ENCODE measurements at regions not wholly inside any gene's neighbourhood (a gene's known extent, or its start where the extent isn't known, plus 50 kb on each side); places are given as distances from the start of the nearest gene placed in this dataset.
A peak's percentile ranks its signal among the peaks of the same experiment; 100 is the strongest.

- no peaks in the 10 kb centered on the region for H3K27me3 ChIP-seq (ENCODE audit: low read length)
- no peaks in the 10 kb centered on the region for H3K79me2 ChIP-seq (ENCODE audit: insufficient read depth, low read length)
- H3K27ac ChIP-seq (ENCODE audit: low read depth, low read length): no peak overlapping the region
- TF ChIP-seq EZH2phosphoT487 (conservative IDR thresholded peaks at IDR 0.05; ENCODE audit: low read length) (no peak), CTCF (IDR thresholded peaks at IDR 0.05; ENCODE audit: insufficient read depth, low read length, poor library complexity, severe bottlenecking) (no peak)
- H3K36me3 ChIP-seq (ENCODE audit: low read length): no peaks in the 10 kb centered on the region
- H3K4me3 ChIP-seq (ENCODE audit: insufficient read depth, low read length, poor library complexity, severe bottlenecking): no peak overlapping the region
- no peak overlapping the region for H3K9ac ChIP-seq (ENCODE audit: low read length)
- H3K9me3 ChIP-seq (ENCODE audit: insufficient read depth, low read length): peaks cover 2% of the 10 kb centered on the region; the same call in 1 of the 2 replicates
- no peaks in the 10 kb centered on the region for H3F3A ChIP-seq (ENCODE audit: insufficient read depth)
- no peak overlapping the region for H2AFZ ChIP-seq (ENCODE audit: low read depth, low read length, severe bottlenecking)
- H4K20me1 ChIP-seq (ENCODE audit: low read depth, low read length): no peaks in the 10 kb centered on the region
- H3K4me2 ChIP-seq (ENCODE audit: low read depth, low read length, poor library complexity, severe bottlenecking): no peak overlapping the region
- no peaks in the 10 kb centered on the region for H3K9me2 ChIP-seq (replicated peaks; ENCODE audit: insufficient read depth, low read length)
Observed at GRCh38 chr13:64099994-64100393, 2684.3 kb upstream of the PCDH20 start.

- TF ChIP-seq CTCF (IDR thresholded peaks at IDR 0.05; ENCODE audit: insufficient read depth, low read length, poor library complexity, severe bottlenecking) (no peak), EZH2phosphoT487 (conservative IDR thresholded peaks at IDR 0.05; ENCODE audit: low read length) (no peak)
- no peaks in the 10 kb centered on the region for H3F3A ChIP-seq (ENCODE audit: insufficient read depth)
- H3K27ac ChIP-seq (ENCODE audit: low read depth, low read length): no peak overlapping the region
Observed at GRCh38 chr13:64090311-64090710, 2674.7 kb upstream of the PCDH20 start.

GRCh38 chr13:64088491-64088890 lies 2672.8 kb upstream of the PCDH20 start:
- Histone ChIP-seq H3K27me3 (ENCODE audit: low read length) (no peaks in the 10 kb centered on the region), H3K36me3 (ENCODE audit: low read length) (0 out of 2 replicates have a peak, but pooled peaks cover 2% of the 10 kb centered on the region), H3K4me2 (ENCODE audit: low read depth, low read length, poor library complexity, severe bottlenecking) (no peak overlapping the region), H3K4me3 (ENCODE audit: insufficient read depth, low read length, poor library complexity, severe bottlenecking) (no peak overlapping the region), H2AFZ (ENCODE audit: low read depth, low read length, severe bottlenecking) (peak overlapping the region; percentile 35), H3K27ac (ENCODE audit: low read depth, low read length) (no peak overlapping the region), H3K79me2 (ENCODE audit: insufficient read depth, low read length) (no peaks in the 10 kb centered on the region), H3K9ac (ENCODE audit: low read length) (no peak overlapping the region), H3K9me2 (replicated peaks; ENCODE audit: insufficient read depth, low read length) (no peaks in the 10 kb centered on the region), H4K20me1 (ENCODE audit: low read depth, low read length) (no peaks in the 10 kb centered on the region), H3F3A (ENCODE audit: insufficient read depth) (no peaks in the 10 kb centered on the region), H3K9me3 (ENCODE audit: insufficient read depth, low read length) (no peaks in the 10 kb centered on the region; the same call in 1 of the 2 replicates)
- TF ChIP-seq EZH2phosphoT487 (conservative IDR thresholded peaks at IDR 0.05; ENCODE audit: low read length) (no peak), CTCF (IDR thresholded peaks at IDR 0.05; ENCODE audit: insufficient read depth, low read length, poor library complexity, severe bottlenecking) (no peak)

More at GRCh38 chr13:64090311-64090710, 2674.7 kb upstream of the PCDH20 start:
- no peak overlapping the region for H3K4me3 ChIP-seq (ENCODE audit: insufficient read depth, low read length, poor library complexity, severe bottlenecking)
- H3K9me3 ChIP-seq (ENCODE audit: insufficient read depth, low read length): peaks cover 6% of the 10 kb centered on the region; the same call in 1 of the 2 replicates
- H2AFZ ChIP-seq (ENCODE audit: low read depth, low read length, severe bottlenecking): no peak overlapping the region
- no peak overlapping the region for H3K4me2 ChIP-seq (ENCODE audit: low read depth, low read length, poor library complexity, severe bottlenecking)
- no peaks in the 10 kb centered on the region for H3K79me2 ChIP-seq (ENCODE audit: insufficient read depth, low read length)
- no peak overlapping the region for H3K9ac ChIP-seq (ENCODE audit: low read length)
- no peaks in the 10 kb centered on the region for H3K27me3 ChIP-seq (ENCODE audit: low read length)
- H4K20me1 ChIP-seq (ENCODE audit: low read depth, low read length): no peaks in the 10 kb centered on the region
- 0 out of 2 replicates have a peak, but pooled peaks cover 2% of the 10 kb centered on the region for H3K36me3 ChIP-seq (ENCODE audit: low read length)
- H3K9me2 ChIP-seq (replicated peaks; ENCODE audit: insufficient read depth, low read length): no peaks in the 10 kb centered on the region

All from SU-DHL-6 (cell line).